ENCODE measurements at regions not wholly inside any gene's neighbourhood (a gene's known extent, or its start where the extent isn't known, plus 50 kb on each side); places are given as distances from the start of the nearest gene placed in this dataset.

- no peaks in the 10 kb centered on the region for H3K79me2 ChIP-seq (replicated peaks; ENCODE audit: insufficient read depth, low read length)
Measured at GRCh38 chr12:88903333-88903732, 323.1 kb upstream of the KITLG start.

GRCh38 chr12:88897723-88898122 is 317.5 kb upstream of the KITLG start:
- H2AFZ ChIP-seq (ENCODE audit: low read depth, low read length): no peak overlapping the region
- no peak overlapping the region for H3K4me3 ChIP-seq (ENCODE audit: low read length)
- no peaks in the 10 kb centered on the region for H3F3A ChIP-seq (ENCODE audit: insufficient read depth, low read length, poor library complexity, severe bottlenecking)
- H3K9me2 ChIP-seq (ENCODE audit: insufficient read depth, low read length): no peaks in the 10 kb centered on the region
- H3K9me3 ChIP-seq (ENCODE audit: low read length): no peaks in the 10 kb centered on the region
- peak overlapping the region; percentile 6 for H3K27ac ChIP-seq (ENCODE audit: low read length)
- no peaks in the 10 kb centered on the region for H3K79me2 ChIP-seq (replicated peaks; ENCODE audit: insufficient read depth, low read length)
- no peaks in the 10 kb centered on the region for H3K36me3 ChIP-seq (ENCODE audit: insufficient read depth, low read length)
- no peak overlapping the region for H3K9ac ChIP-seq (ENCODE audit: low read length)
- no peak overlapping the region for H3K4me2 ChIP-seq (ENCODE audit: low read length)
- no peaks in the 10 kb centered on the region for H3K27me3 ChIP-seq (ENCODE audit: insufficient read depth, low read depth, low read length)
- no peaks in the 10 kb centered on the region for H4K20me1 ChIP-seq (ENCODE audit: insufficient read depth)
- peak; percentile 19 for TF ChIP-seq POLR2AphosphoS5 (IDR thresholded peaks at IDR 0.05)
- no peak for TF ChIP-seq TAF1 (IDR thresholded peaks at IDR 0.05; ENCODE audit: low read depth)
- TF ChIP-seq REST (IDR thresholded peaks at IDR 0.05; ENCODE audit: borderline replicate concordance): peak; percentile 69
- TF ChIP-seq CTCF (IDR thresholded peaks at IDR 0.05; ENCODE audit: poor library complexity, severe bottlenecking): no peak
- TF ChIP-seq MXI1 (conservative IDR thresholded peaks at IDR 0.05; ENCODE audit: poor library complexity, severe bottlenecking): no peak
- TF ChIP-seq RAD21 (conservative IDR thresholded peaks at IDR 0.05): no peak
- TF ChIP-seq SMC3 (conservative IDR thresholded peaks at IDR 0.05; ENCODE audit: poor library complexity): no peak

More at GRCh38 chr12:88903333-88903732, 323.1 kb upstream of the KITLG start:
- H3K27ac ChIP-seq (ENCODE audit: low read length): no peak overlapping the region
- H3K4me3 ChIP-seq (ENCODE audit: low read length): no peak overlapping the region
- H3K4me2 ChIP-seq (ENCODE audit: low read length): no peak overlapping the region
- no peak overlapping the region for H3K9ac ChIP-seq (ENCODE audit: low read length)
- no peak overlapping the region for H2AFZ ChIP-seq (ENCODE audit: low read depth, low read length)
- no peaks in the 10 kb centered on the region for H3K9me3 ChIP-seq (ENCODE audit: low read length)
- H3K36me3 ChIP-seq (ENCODE audit: insufficient read depth, low read length): no peaks in the 10 kb centered on the region
- TF ChIP-seq CTCF (IDR thresholded peaks at IDR 0.05; ENCODE audit: poor library complexity, severe bottlenecking) (no peak), POLR2AphosphoS5 (IDR thresholded peaks at IDR 0.05) (no peak), SMC3 (conservative IDR thresholded peaks at IDR 0.05; ENCODE audit: poor library complexity) (no peak), TAF1 (IDR thresholded peaks at IDR 0.05; ENCODE audit: low read depth) (no peak), EP300 (conservative IDR thresholded peaks at IDR 0.05; ENCODE audit: poor library complexity, severe bottlenecking) (no peak), MXI1 (conservative IDR thresholded peaks at IDR 0.05; ENCODE audit: poor library complexity, severe bottlenecking) (no peak), RAD21 (conservative IDR thresholded peaks at IDR 0.05) (no peak), EZH2 (IDR thresholded peaks at IDR 0.05; ENCODE audit: borderline replicate concordance, insufficient read depth, low read length, poor library complexity, severe bottlenecking) (no peak), REST (IDR thresholded peaks at IDR 0.05; ENCODE audit: borderline replicate concordance) (no peak)
- no peaks in the 10 kb centered on the region for H3K27me3 ChIP-seq (ENCODE audit: insufficient read depth, low read depth, low read length)
- no peaks in the 10 kb centered on the region for H3K9me2 ChIP-seq (ENCODE audit: insufficient read depth, low read length)
- H4K20me1 ChIP-seq (ENCODE audit: insufficient read depth): no peaks in the 10 kb centered on the region
- no peaks in the 10 kb centered on the region for H3F3A ChIP-seq (ENCODE audit: insufficient read depth, low read length, poor library complexity, severe bottlenecking)
